NCI-H2107 treated with DMSO at 0.1 percent for 48 hours (cell line): ENCODE measurements at regions not wholly inside any gene's neighbourhood (a gene's known extent, or its start where the extent isn't known, plus 50 kb on each side); places are given as distances from the start of the nearest gene placed in this dataset.

ENCODE experiments used
- DNase-seq: peaks from one replicate; lab custom pipeline; 2025; ENCODE audit not compliant: unreplicated experiment; lab: John Stamatoyannopoulos, UW

- no peak for DNase-seq
These were observed 262.1 kb upstream of the PKN2 start for GRCh38 chr1:88421997-88422396.

- no peak for DNase-seq
These were observed 250.5 kb upstream of the PKN2 start for GRCh38 chr1:88433556-88433955.

- DNase-seq = no peak
These were observed 249.2 kb upstream of the PKN2 start for GRCh38 chr1:88434836-88435235.

GRCh38 chr1:88441022-88441421, 243.1 kb upstream of the PKN2 start:
- no peak for DNase-seq

- no peak for DNase-seq
These were observed 232.2 kb upstream of the PKN2 start for GRCh38 chr1:88451856-88452255.

- DNase-seq = no peak
These were observed 230.8 kb upstream of the PKN2 start for GRCh38 chr1:88453295-88453694.

GRCh38 chr1:88454781-88455180, 229.3 kb upstream of the PKN2 start:
- no peak for DNase-seq

GRCh38 chr1:88455621-88456256, 228.3 kb upstream of the PKN2 start:
- DNase-seq = no peak

GRCh38 chr1:88457197-88457596, 226.9 kb upstream of the PKN2 start:
- DNase-seq = no peak

GRCh38 chr1:88461007-88461406, 223.1 kb upstream of the PKN2 start:
- DNase-seq = no peak

- DNase-seq = no peak
These were observed 222.0 kb upstream of the PKN2 start for GRCh38 chr1:88462096-88462487.

GRCh38 chr1:88462488-88463261, 221.4 kb upstream of the PKN2 start:
- DNase-seq = no peak

- no peak for DNase-seq
These were observed 220.6 kb upstream of the PKN2 start for GRCh38 chr1:88463401-88463985.

- DNase-seq = no peak
These were observed 218.1 kb upstream of the PKN2 start for GRCh38 chr1:88466011-88466410.

- no peak for DNase-seq
These were observed 217.0 kb upstream of the PKN2 start for GRCh38 chr1:88466899-88467580.

- DNase-seq = no peak
These were observed 211.8 kb upstream of the PKN2 start for GRCh38 chr1:88472298-88472697.

- no peak for DNase-seq
These were observed 211.4 kb upstream of the PKN2 start for GRCh38 chr1:88472714-88473113.

- DNase-seq = no peak
These were observed 209.3 kb upstream of the PKN2 start for GRCh38 chr1:88474555-88475304.

GRCh38 chr1:88484881-88485280, 199.2 kb upstream of the PKN2 start:
- DNase-seq = no peak

- DNase-seq = no peak
These were observed 195.8 kb upstream of the PKN2 start for GRCh38 chr1:88488237-88488636.

GRCh38 chr1:88490676-88491075, 193.4 kb upstream of the PKN2 start:
- no peak for DNase-seq
